ENCODE measurements at regions not wholly inside any gene's neighbourhood (a gene's known extent, or its start where the extent isn't known, plus 50 kb on each side); places are given as distances from the start of the nearest gene placed in this dataset.
A peak's percentile ranks its signal among the peaks of the same experiment; 100 is the strongest.

DNA sequence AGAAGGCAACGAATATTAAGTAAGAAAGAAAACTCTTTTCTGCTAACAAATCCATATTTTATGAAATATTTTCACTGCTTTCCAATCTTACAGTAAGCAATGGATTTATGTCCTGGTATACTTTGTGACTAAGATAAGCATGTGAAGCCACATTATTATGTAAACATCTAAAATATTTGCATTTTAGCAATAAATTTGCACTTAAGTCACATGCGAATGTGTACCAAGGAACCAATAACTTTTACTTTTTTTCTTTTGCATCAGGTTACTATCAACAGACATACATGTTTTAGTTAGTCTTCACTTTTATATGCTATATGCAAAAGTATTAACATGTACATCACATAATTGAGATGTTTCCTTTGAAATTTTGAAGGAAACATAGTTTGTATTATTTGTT lies 536.7 kb downstream of the SLITRK6 start:
- H3K4me1 ChIP-seq (ENCODE audit: insufficient read depth, low read length) = no peaks in the 10 kb centered on the region
- no peak overlapping the region for H3K4me3 ChIP-seq (ENCODE audit: low read depth in 1 of 2, low read length in 2 of 2)
- H3K79me2 ChIP-seq (ENCODE audit: insufficient read depth, low read length) = no peaks in the 10 kb centered on the region
- no peaks in the 10 kb centered on the region for H3K27me3 ChIP-seq (ENCODE audit: insufficient read depth, low read length, poor library complexity)
- ATAC-seq (ENCODE audit: insufficient read depth, low read depth) (no peak), DNase-seq (no peak)
- no peak overlapping the region for H2AFZ ChIP-seq (ENCODE audit: low read depth, low read length)
- H3K27ac ChIP-seq (ENCODE audit: low read length) = no peak overlapping the region
- no peak overlapping the region for H3K4me2 ChIP-seq (ENCODE audit: insufficient read depth, low read length)
- no peaks in the 10 kb centered on the region for H3K36me3 ChIP-seq (ENCODE audit: insufficient read depth, low read length)
- no peaks in the 10 kb centered on the region for H3K9me3 ChIP-seq (ENCODE audit: insufficient read depth, low read length, severe bottlenecking)
- no peaks in the 10 kb centered on the region for H4K20me1 ChIP-seq (ENCODE audit: insufficient read depth, low read length)
- no peak for TF ChIP-seq EZH2 (IDR thresholded peaks at IDR 0.05; ENCODE audit: borderline replicate concordance, low read depth, low read length, severe bottlenecking)
- TF ChIP-seq, protein P1, sequence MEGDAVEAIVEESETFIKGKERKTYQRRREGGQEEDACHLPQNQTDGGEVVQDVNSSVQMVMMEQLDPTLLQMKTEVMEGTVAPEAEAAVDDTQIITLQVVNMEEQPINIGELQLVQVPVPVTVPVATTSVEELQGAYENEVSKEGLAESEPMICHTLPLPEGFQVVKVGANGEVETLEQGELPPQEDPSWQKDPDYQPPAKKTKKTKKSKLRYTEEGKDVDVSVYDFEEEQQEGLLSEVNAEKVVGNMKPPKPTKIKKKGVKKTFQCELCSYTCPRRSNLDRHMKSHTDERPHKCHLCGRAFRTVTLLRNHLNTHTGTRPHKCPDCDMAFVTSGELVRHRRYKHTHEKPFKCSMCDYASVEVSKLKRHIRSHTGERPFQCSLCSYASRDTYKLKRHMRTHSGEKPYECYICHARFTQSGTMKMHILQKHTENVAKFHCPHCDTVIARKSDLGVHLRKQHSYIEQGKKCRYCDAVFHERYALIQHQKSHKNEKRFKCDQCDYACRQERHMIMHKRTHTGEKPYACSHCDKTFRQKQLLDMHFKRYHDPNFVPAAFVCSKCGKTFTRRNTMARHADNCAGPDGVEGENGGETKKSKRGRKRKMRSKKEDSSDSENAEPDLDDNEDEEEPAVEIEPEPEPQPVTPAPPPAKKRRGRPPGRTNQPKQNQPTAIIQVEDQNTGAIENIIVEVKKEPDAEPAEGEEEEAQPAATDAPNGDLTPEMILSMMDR (IDR thresholded peaks at IDR 0.05; ENCODE audit: borderline replicate concordance, extremely low read depth, low read length, poor library complexity, severe bottlenecking) = no peak
- H3K9ac ChIP-seq (ENCODE audit: low read depth, low read length) = no peak overlapping the region

DNA sequence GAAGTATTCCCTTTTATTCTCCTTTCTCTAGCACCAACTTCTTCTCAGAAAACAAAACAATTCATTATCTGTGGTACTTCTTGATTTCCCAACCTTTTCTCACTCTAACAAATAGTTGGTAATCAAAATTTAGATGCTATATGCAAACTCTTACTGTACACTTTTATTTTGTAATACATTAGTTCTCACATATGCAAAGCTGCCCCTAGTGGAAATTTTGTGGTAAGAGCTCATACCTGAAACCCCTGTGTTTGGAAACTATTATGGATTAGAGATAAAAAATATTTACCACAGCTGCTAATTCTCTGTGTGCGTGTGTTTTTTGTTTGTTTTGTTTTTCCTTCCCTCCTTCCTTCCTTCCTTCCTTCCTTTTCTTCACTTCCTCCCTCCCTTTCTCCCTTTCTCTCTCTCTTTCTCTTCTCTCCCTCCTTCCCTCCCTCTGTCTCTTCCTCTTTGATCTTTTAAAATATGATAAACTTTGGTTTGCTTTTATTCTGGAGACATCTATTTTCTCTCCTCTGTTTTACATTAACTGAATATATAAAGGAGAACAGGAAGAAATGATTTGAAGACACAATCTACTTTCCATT lies 537.4 kb downstream of the SLITRK6 start:
- Histone ChIP-seq H3K9ac (ENCODE audit: low read depth, low read length) (no peak overlapping the region), H4K20me1 (ENCODE audit: insufficient read depth, low read length) (no peaks in the 10 kb centered on the region), H2AFZ (ENCODE audit: low read depth, low read length) (no peak overlapping the region), H3K36me3 (ENCODE audit: insufficient read depth, low read length) (no peaks in the 10 kb centered on the region), H3K27ac (ENCODE audit: low read length) (no peak overlapping the region), H3K79me2 (ENCODE audit: insufficient read depth, low read length) (no peaks in the 10 kb centered on the region), H3K4me2 (ENCODE audit: insufficient read depth, low read length) (no peak overlapping the region), H3K4me1 (ENCODE audit: insufficient read depth, low read length) (no peaks in the 10 kb centered on the region), H3K27me3 (ENCODE audit: insufficient read depth, low read length, poor library complexity) (no peaks in the 10 kb centered on the region), H3K4me3 (ENCODE audit: low read depth in 1 of 2, low read length in 2 of 2) (no peak overlapping the region), H3K9me3 (ENCODE audit: insufficient read depth, low read length, severe bottlenecking) (no peaks in the 10 kb centered on the region)
- DNase-seq (no peak), ATAC-seq (ENCODE audit: insufficient read depth, low read depth) (no peak; the same call in 2 of the 3 replicates)
- TF ChIP-seq, protein P1 (IDR thresholded peaks at IDR 0.05; ENCODE audit: borderline replicate concordance, extremely low read depth, low read length, poor library complexity, severe bottlenecking) = peak; percentile 48
- no peak for TF ChIP-seq EZH2 (IDR thresholded peaks at IDR 0.05; ENCODE audit: borderline replicate concordance, low read depth, low read length, severe bottlenecking)

DNA sequence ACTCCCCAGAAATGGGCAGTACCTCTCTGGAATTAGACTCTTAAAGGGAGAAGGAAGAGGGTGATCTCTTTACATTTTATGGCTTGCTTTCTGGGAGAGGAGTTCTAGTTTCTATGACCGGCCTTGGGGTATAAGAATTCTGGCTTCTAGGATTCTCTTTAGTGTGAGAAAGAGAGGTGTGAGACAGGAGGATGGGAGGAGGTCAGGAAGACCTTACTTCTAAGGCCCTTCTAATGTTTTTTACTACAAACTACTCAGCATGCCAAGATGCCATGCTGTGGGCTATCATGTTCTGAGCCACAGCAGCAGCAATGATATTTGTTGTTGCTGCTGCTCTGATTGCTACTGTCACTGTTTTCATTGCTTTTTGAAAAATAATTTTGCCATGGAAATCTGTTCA lies 538.3 kb downstream of the SLITRK6 start:
- no peaks in the 10 kb centered on the region for H3K4me1 ChIP-seq (ENCODE audit: insufficient read depth, low read length)
- H4K20me1 ChIP-seq (ENCODE audit: insufficient read depth, low read length) = no peaks in the 10 kb centered on the region
- no peak overlapping the region for H3K9ac ChIP-seq (ENCODE audit: low read depth, low read length)
- ATAC-seq (ENCODE audit: insufficient read depth, low read depth) = no peak
- DNase-seq = no peak
- H3K27ac ChIP-seq (ENCODE audit: low read length) = no peak overlapping the region
- no peaks in the 10 kb centered on the region for H3K9me3 ChIP-seq (ENCODE audit: insufficient read depth, low read length, severe bottlenecking)
- H3K4me2 ChIP-seq (ENCODE audit: insufficient read depth, low read length) = no peak overlapping the region
- no peak overlapping the region for H3K4me3 ChIP-seq (ENCODE audit: low read depth in 1 of 2, low read length in 2 of 2)
- no peaks in the 10 kb centered on the region for H3K36me3 ChIP-seq (ENCODE audit: insufficient read depth, low read length)
- H2AFZ ChIP-seq (ENCODE audit: low read depth, low read length) = no peak overlapping the region
- H3K27me3 ChIP-seq (ENCODE audit: insufficient read depth, low read length, poor library complexity) = no peaks in the 10 kb centered on the region
- H3K79me2 ChIP-seq (ENCODE audit: insufficient read depth, low read length) = no peaks in the 10 kb centered on the region
- TF ChIP-seq, protein P1 (IDR thresholded peaks at IDR 0.05; ENCODE audit: borderline replicate concordance, extremely low read depth, low read length, poor library complexity, severe bottlenecking) = no peak
- no peak for TF ChIP-seq EZH2 (IDR thresholded peaks at IDR 0.05; ENCODE audit: borderline replicate concordance, low read depth, low read length, severe bottlenecking)
